HCT116 (cell line): ENCODE measurements at regions not wholly inside any gene's neighbourhood (a gene's known extent, or its start where the extent isn't known, plus 50 kb on each side); places are given as distances from the start of the nearest gene placed in this dataset.

Experiments
- ATAC-seq: fragments of 200-7000 bp; cut with Tn5 transposase; 2 replicates; pipeline ENCODE4 v1.9.1; 2020; ENCODE audit warnings: mild to moderate bottlenecking, moderate library complexity
- BruUV-seq: library from RNA; stranded (reverse); fragments of 400-500 nt; replicated peaks from 2 replicates; lab custom pipeline; 2021; lab: Mats Ljungman, UMichigan
- CTCF ChIA-PET: fragments of 300-600 bp; sonication (Branson Sonifier 250); formaldehyde crosslinking; loops from one replicate; lab custom pipeline; 2021; ENCODE audit warnings: antibody characterized with exemption; lab: Charles Lee
- POLR2A ChIA-PET: fragments of 300-600, 350-600 bp; sonication (Branson Sonifier 250); formaldehyde crosslinking; loops from one replicate; lab custom pipeline; 2021; ENCODE audit warnings: antibody characterized with exemption; lab: Charles Lee
- RAD21 ChIA-PET, 2 experiments: fragments of 300-600 bp; sonication (Branson Sonifier 250); formaldehyde crosslinking; loops; one replicate each; lab custom pipeline; 2023; ENCODE audit warnings: low total read pairs in 2 of 2; ENCODE audit not compliant: uncharacterized antibody in 2 of 2, unreplicated experiment in 2 of 2, low non-redundant PET in 1 of 2; lab: Charles Lee
- DNase-seq: peaks from one replicate; pipeline ENCODE4 v3.0.0-alpha.2; 2010; ENCODE audit warnings: low read depth, low spot score
- H2AFZ ChIP-seq: fragments of 200-600 bp; shearing (Covaris generic), sonication (generic); 2 replicates; pipeline ENCODE4 v1.6.1; 2017; ENCODE audit warnings: low read depth, mixed run types, mixed read lengths, antibody characterized with exemption, low read length; ENCODE audit not compliant: poor library complexity, severe bottlenecking
- H3K27ac ChIP-seq: 2 replicates; pipeline ENCODE4 v1.5.1; 2012; ENCODE audit warnings: low read depth, low read length
- H3K27me3 ChIP-seq: fragments of 200-600 bp; sonication (generic); 2 replicates; pipeline ENCODE4 v1.6.1; 2016; ENCODE audit warnings: mixed run types, low read length, mixed read lengths; ENCODE audit not compliant: insufficient read depth
- H3K36me3 ChIP-seq, 2 experiments: fragments of 200-500 bp in 1 of 2; fragments of 200-600 bp in 1 of 2; sonication (Bioruptor generic) in 1 of 2; sonication (generic) in 1 of 2; 2 replicates each; pipeline versions ENCODE4 v1.5.1 to v1.6.1; 2014 to 2016; ENCODE audit warnings: low read length in 2 of 2, inconsistent platforms in 1 of 2, mixed read lengths in 1 of 2, mixed run types in 1 of 2; ENCODE audit not compliant: insufficient read depth in 2 of 2, control insufficient read depth in 1 of 2
- H3K4me1 ChIP-seq, 2 experiments: fragments of 200-600 bp in 1 of 2; sonication (generic) in 1 of 2; 2 replicates each; pipeline versions ENCODE4 v1.5.1 to v1.6.1; 2012 to 2017; ENCODE audit warnings: low read length in 2 of 2, inconsistent platforms in 1 of 2, mild to moderate bottlenecking in 1 of 2, mixed read lengths in 1 of 2, mixed run types in 1 of 2, moderate library complexity in 1 of 2; ENCODE audit not compliant: insufficient read depth in 2 of 2, control insufficient read depth in 1 of 2
- H3K4me2 ChIP-seq: fragments of 200-600 bp; sonication (generic); 2 replicates; pipeline ENCODE4 v1.6.1; 2017; ENCODE audit warnings: mixed run types, low read length, mixed read lengths
- H3K4me3 ChIP-seq, 2 experiments: fragments of 200-600 bp in 1 of 2; sonication (generic) in 1 of 2; replicated peaks in 1 of 2; 2 replicates each; pipeline ENCODE4 v1.5.1; 2011 to 2016; ENCODE audit warnings: low read length in 2 of 2, control low read depth in 1 of 2, low read depth in 1 of 2, mild to moderate bottlenecking in 1 of 2, mixed read lengths in 1 of 2, mixed run types in 1 of 2
- H3K79me2 ChIP-seq: fragments of 200-600 bp; sonication (generic); 2 replicates; pipeline ENCODE4 v1.6.1; 2017; ENCODE audit warnings: mild to moderate bottlenecking, mixed run types, low read length, moderate library complexity, mixed read lengths; ENCODE audit not compliant: insufficient read depth
- H3K9ac ChIP-seq: fragments of 200-600 bp; sonication (generic); 2 replicates; pipeline ENCODE4 v1.6.1; 2016; ENCODE audit warnings: low read length, mixed read lengths
- H3K9me2 ChIP-seq: fragments of 200-600 bp; sonication (generic), shearing (Covaris generic); 2 replicates; pipeline ENCODE4 v1.6.1; 2017; ENCODE audit warnings: mixed run types, mild to moderate bottlenecking, moderate library complexity; ENCODE audit not compliant: insufficient read depth
- H3K9me3 ChIP-seq, 2 experiments: fragments of 200-500 bp in 1 of 2; fragments of 200-600 bp in 1 of 2; sonication (Bioruptor generic) in 1 of 2; sonication (generic) in 1 of 2; 2 replicates each; pipeline ENCODE4 v1.6.1; 2014 to 2017; ENCODE audit warnings: low read length in 2 of 2, mixed read lengths in 2 of 2, inconsistent platforms in 1 of 2, low read depth in 1 of 2, mild to moderate bottlenecking in 1 of 2, mixed run types in 1 of 2, moderate library complexity in 1 of 2; ENCODE audit not compliant: control insufficient read depth in 1 of 2, insufficient read depth in 1 of 2
- H4K20me1 ChIP-seq: fragments of 200-600 bp; sonication (generic), shearing (Covaris generic); 2 replicates; pipeline ENCODE4 v1.6.1; 2017; ENCODE audit warnings: mixed run types, mild to moderate bottlenecking, moderate library complexity; ENCODE audit not compliant: insufficient read depth
- CBX3 ChIP-seq: IDR thresholded peaks from 2 replicates; pipeline ENCODE4 v1.6.1; 2012; ENCODE audit warnings: low read depth
- EGR1 ChIP-seq: IDR thresholded peaks from 2 replicates; pipeline ENCODE4 v1.6.1; 2012; ENCODE audit warnings: low read depth
- ELF1 ChIP-seq: IDR thresholded peaks from 2 replicates; pipeline ENCODE4 v1.6.1; 2012; ENCODE audit warnings: low read depth, borderline replicate concordance
- EZH2 ChIP-seq: fragments of 200-600 bp; sonication (generic); IDR thresholded peaks from 2 replicates; pipeline ENCODE4 v1.6.1; 2017; ENCODE audit warnings: antibody characterized with exemption, mixed run types
- POLR2AphosphoS5 ChIP-seq: IDR thresholded peaks from 2 replicates; pipeline ENCODE4 v1.6.1; 2011; ENCODE audit warnings: mild to moderate bottlenecking, low read depth, low read length, moderate library complexity
- SIN3A ChIP-seq: IDR thresholded peaks from 2 replicates; pipeline ENCODE4 v1.6.1; 2012; ENCODE audit warnings: low read depth
- SP1 ChIP-seq: IDR thresholded peaks from 2 replicates; pipeline ENCODE4 v1.6.1; 2012; ENCODE audit warnings: low read depth
- ZBTB33 ChIP-seq: IDR thresholded peaks from 2 replicates; pipeline ENCODE4 v1.6.1; 2011; ENCODE audit warnings: mild to moderate bottlenecking, low read length, moderate library complexity; ENCODE audit not compliant: insufficient replicate concordance; ENCODE audit errors: extremely low read depth
- intact Hi-C: fragments of 100-400 bp; cut with micrococcal nuclease; formaldehyde crosslinking; loops from 2 replicates; pipeline ENCODE4 v1.10.0; 2022
- TF ChIP-seq, protein P1 (sequence below): IDR thresholded peaks from 2 replicates; pipeline ENCODE4 v1.6.1; 2012; ENCODE audit warnings: low read depth

DNA sequence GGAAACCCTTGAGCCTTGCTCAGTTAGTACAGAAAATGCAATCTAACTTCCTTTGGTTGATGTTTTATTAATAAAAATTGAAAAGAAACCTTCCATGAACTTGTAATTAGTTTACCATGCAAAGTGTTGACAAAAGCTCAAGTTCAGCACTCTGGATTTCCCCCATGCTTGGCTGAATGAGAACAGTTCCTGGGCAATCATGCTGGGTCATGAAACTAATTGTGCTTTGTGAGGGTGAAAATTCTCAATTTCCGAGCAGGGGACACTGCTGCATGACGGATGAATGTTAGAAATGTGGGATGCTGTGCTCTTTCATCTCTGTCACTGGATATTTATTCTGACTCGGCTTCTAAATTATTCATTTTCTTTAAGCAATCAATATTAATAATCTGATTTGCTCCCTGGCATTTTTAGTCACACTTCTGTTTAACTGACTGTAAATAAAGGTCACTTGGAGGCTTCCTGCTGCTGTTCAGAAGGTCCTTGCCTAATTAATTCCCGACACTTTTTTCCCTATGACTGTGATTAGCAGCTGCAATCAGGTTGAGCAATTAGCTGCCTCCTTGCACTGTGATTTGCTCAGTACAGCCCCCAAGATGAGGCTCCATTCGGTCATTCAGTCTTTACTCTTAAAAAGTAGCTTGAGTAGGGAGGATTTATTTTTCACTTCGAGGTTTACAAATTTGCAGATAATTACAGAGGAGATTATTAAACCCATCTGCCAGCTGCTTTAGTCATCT, 678.1 kb upstream of the ZNF608 start:
- RAD21 ChIA-PET, result no interaction called here
- intact Hi-C loops, result no loop called here
- ATAC-seq (no peak), DNase-seq (no peak)
- Histone ChIP-seq H3K36me3 (no peaks in the 10 kb centered on the region), H3K27ac (no peak overlapping the region), H4K20me1 (no peaks in the 10 kb centered on the region; the same call in 1 of the 2 replicates), H3K4me3 (no peak overlapping the region), H3K9ac (no peak overlapping the region), H3K9me3 (no peaks in the 10 kb centered on the region), H3K27me3 (no peaks in the 10 kb centered on the region), H3K9me2 (no peaks in the 10 kb centered on the region), H2AFZ (no peak overlapping the region), H3K4me2 (no peak overlapping the region), H3K4me1 (no peaks in the 10 kb centered on the region), H3K79me2 (no peaks in the 10 kb centered on the region)
- no TSS peak for BruUV-seq
- POLR2A ChIA-PET, result no interaction called here
- TF ChIP-seq CBX3 (no peak), SIN3A (no peak), EGR1 (no peak), SP1 (no peak), EZH2 (no peak), ELF1 (no peak), ZBTB33 (no peak)
- CTCF ChIA-PET, result no interaction called here

DNA sequence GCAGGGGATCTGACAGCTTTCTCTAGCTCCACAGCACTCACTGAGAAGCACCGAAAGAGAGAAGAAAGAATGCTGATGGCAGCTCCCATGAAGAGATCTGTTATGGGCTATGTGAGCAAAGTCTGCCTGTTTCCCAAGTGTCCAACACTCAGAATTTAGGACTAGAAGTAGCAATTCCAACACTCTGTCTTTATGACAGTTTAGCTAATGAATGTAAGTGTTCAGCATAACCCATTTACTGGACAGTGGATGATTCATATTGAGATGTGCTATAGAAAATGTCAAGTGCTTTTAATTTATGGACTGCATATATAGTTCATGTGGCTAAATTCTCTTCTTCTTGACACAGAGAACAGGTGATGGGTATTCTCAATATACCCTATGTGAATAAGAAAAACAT, 683.1 kb upstream of the ZNF608 start:
- no peak overlapping the region for H3K4me2 ChIP-seq
- no TSS peak for BruUV-seq
- H3K9me3 ChIP-seq, result no peaks in the 10 kb centered on the region
- no peaks in the 10 kb centered on the region for H3K9me2 ChIP-seq
- ChIA-PET CTCF (no interaction called here), RAD21 (no interaction called here), POLR2A (interaction anchor here (0.7 kb wide), 1 partner anchor 17 kb away, joined by 3 read pairs; no protein-coding TSS in a partner anchor)
- no peaks in the 10 kb centered on the region for H3K79me2 ChIP-seq
- TF ChIP-seq POLR2AphosphoS5, result no peak
- TF ChIP-seq, protein P1, sequence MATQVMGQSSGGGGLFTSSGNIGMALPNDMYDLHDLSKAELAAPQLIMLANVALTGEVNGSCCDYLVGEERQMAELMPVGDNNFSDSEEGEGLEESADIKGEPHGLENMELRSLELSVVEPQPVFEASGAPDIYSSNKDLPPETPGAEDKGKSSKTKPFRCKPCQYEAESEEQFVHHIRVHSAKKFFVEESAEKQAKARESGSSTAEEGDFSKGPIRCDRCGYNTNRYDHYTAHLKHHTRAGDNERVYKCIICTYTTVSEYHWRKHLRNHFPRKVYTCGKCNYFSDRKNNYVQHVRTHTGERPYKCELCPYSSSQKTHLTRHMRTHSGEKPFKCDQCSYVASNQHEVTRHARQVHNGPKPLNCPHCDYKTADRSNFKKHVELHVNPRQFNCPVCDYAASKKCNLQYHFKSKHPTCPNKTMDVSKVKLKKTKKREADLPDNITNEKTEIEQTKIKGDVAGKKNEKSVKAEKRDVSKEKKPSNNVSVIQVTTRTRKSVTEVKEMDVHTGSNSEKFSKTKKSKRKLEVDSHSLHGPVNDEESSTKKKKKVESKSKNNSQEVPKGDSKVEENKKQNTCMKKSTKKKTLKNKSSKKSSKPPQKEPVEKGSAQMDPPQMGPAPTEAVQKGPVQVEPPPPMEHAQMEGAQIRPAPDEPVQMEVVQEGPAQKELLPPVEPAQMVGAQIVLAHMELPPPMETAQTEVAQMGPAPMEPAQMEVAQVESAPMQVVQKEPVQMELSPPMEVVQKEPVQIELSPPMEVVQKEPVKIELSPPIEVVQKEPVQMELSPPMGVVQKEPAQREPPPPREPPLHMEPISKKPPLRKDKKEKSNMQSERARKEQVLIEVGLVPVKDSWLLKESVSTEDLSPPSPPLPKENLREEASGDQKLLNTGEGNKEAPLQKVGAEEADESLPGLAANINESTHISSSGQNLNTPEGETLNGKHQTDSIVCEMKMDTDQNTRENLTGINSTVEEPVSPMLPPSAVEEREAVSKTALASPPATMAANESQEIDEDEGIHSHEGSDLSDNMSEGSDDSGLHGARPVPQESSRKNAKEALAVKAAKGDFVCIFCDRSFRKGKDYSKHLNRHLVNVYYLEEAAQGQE, result no peak
- no peaks in the 10 kb centered on the region for H3K27me3 ChIP-seq
- H3K27ac ChIP-seq, result no peak overlapping the region
- no peaks in the 10 kb centered on the region; the same call in 1 of the 2 replicates for H4K20me1 ChIP-seq
- no peak overlapping the region for H2AFZ ChIP-seq
- ATAC-seq (no peak), DNase-seq (no peak)
- H3K4me3 ChIP-seq, result no peak overlapping the region
- intact Hi-C loops, result no loop called here
- H3K4me1 ChIP-seq, result no peaks in the 10 kb centered on the region
- no peak overlapping the region for H3K9ac ChIP-seq
- H3K36me3 ChIP-seq, result no peaks in the 10 kb centered on the region
